ENCODE measurements at regions not wholly inside any gene's neighbourhood (a gene's known extent, or its start where the extent isn't known, plus 50 kb on each side); places are given as distances from the start of the nearest gene placed in this dataset.
A peak's percentile ranks its signal among the peaks of the same experiment; 100 is the strongest.

- no peak for DNase-seq
These were observed 481.1 kb upstream of the NEGR1 start for GRCh38 chr1:72763481-72763880.

GRCh38 chr1:72759486-72759885, 477.1 kb upstream of the NEGR1 start:
- no peak for DNase-seq

GRCh38 chr1:72757843-72758242, 475.5 kb upstream of the NEGR1 start:
- no peak for DNase-seq

- DNase-seq: no peak
These were observed 463.1 kb upstream of the NEGR1 start for GRCh38 chr1:72745413-72745812.

- no peak for DNase-seq
These were observed 452.1 kb upstream of the NEGR1 start for GRCh38 chr1:72734415-72734814.

- DNase-seq: no peak
These were observed 442.9 kb upstream of the NEGR1 start for GRCh38 chr1:72724951-72725861.

GRCh38 chr1:72705921-72706320, 423.6 kb upstream of the NEGR1 start:
- DNase-seq: no peak

GRCh38 chr1:72704841-72705477, 422.6 kb upstream of the NEGR1 start:
- DNase-seq: no peak

GRCh38 chr1:72697410-72697809, 415.1 kb upstream of the NEGR1 start:
- no peak for DNase-seq

GRCh38 chr1:72693899-72694298, 411.6 kb upstream of the NEGR1 start:
- no peak for DNase-seq

GRCh38 chr1:72693376-72693775, 411.0 kb upstream of the NEGR1 start:
- DNase-seq: no peak

- DNase-seq: no peak
These were observed 408.5 kb upstream of the NEGR1 start for GRCh38 chr1:72690871-72691270.

GRCh38 chr1:72678683-72679082, 396.3 kb upstream of the NEGR1 start:
- DNase-seq: no peak

- no peak for DNase-seq
These were observed 388.6 kb upstream of the NEGR1 start for GRCh38 chr1:72670902-72671301.

- no peak for DNase-seq
These were observed 380.6 kb upstream of the NEGR1 start for GRCh38 chr1:72662918-72663317.

GRCh38 chr1:72650843-72651435, 368.6 kb upstream of the NEGR1 start:
- no peak for DNase-seq

- no peak for DNase-seq
These were observed 367.7 kb upstream of the NEGR1 start for GRCh38 chr1:72649991-72650390.

- no peak for DNase-seq
These were observed 367.0 kb upstream of the NEGR1 start for GRCh38 chr1:72649211-72649888.

- no peak for DNase-seq
These were observed 366.1 kb upstream of the NEGR1 start for GRCh38 chr1:72648465-72648864.

GRCh38 chr1:72643142-72643541, 360.8 kb upstream of the NEGR1 start:
- DNase-seq: no peak

GRCh38 chr1:72637593-72637992, 355.3 kb upstream of the NEGR1 start:
- DNase-seq: no peak

GRCh38 chr1:72636631-72637030, 354.3 kb upstream of the NEGR1 start:
- no peak for DNase-seq

- peak in 1 of 3 donors; percentile 17 for DNase-seq
These were observed 353.4 kb upstream of the NEGR1 start for GRCh38 chr1:72635719-72636118.
